Esophagus muscularis mucosa (tissue), 4 donors: ENCODE measurements at regions not wholly inside any gene's neighbourhood (a gene's known extent, or its start where the extent isn't known, plus 50 kb on each side); places are given as distances from the start of the nearest gene placed in this dataset.

Experiments
- DNase-seq: peaks from one replicate; pipeline ENCODE4 v3.0.0-alpha.2; 2017; ENCODE audit errors: extremely low spot score
- H3K27ac ChIP-seq, 4 donors: fragments of 200-600 bp; sonication (generic); replicated peaks in 1 of 4; 1 replicate in 3 of 4; 2 replicates in 1 of 4; pipeline ENCODE4 v1.5.1; 2016 to 2019; ENCODE audit warnings: mild to moderate bottlenecking in 1 of 4
- H3K27me3 ChIP-seq, 4 donors: fragments of 200-600 bp; sonication (generic); one replicate each; pipeline versions ENCODE4 v1.5.1 to v1.6.0; 2016 to 2019
- H3K36me3 ChIP-seq, 4 donors: fragments of 200-600 bp; sonication (generic); one replicate each; pipeline ENCODE4 v1.5.1; 2016 to 2019
- H3K4me1 ChIP-seq, 4 donors: fragments of 200-600 bp; sonication (generic); one replicate each; pipeline ENCODE4 v1.5.1; 2016 to 2019
- H3K4me3 ChIP-seq, 4 donors: fragments of 200-600 bp; sonication (generic); 1 replicate in 2 of 4; 2 replicates in 2 of 4; pipeline ENCODE4 v1.5.1; 2016 to 2019; ENCODE audit warnings: mild to moderate bottlenecking in 4 of 4, moderate library complexity in 1 of 4
- H3K9me3 ChIP-seq, 4 donors: fragments of 200-600 bp; sonication (generic); 1 replicate in 3 of 4; 2 replicates in 1 of 4; pipeline ENCODE4 v1.5.1; 2016 to 2019
- CTCF ChIP-seq, 3 experiments: fragments of 200-600 bp in 2 of 3; fragments of 450-650 bp in 1 of 3; sonication (generic) in 2 of 3; IDR thresholded peaks; one replicate each; pipeline ENCODE4 v1.5.1; 2017 to 2019; ENCODE audit warnings: antibody characterized with exemption in 3 of 3, mild to moderate bottlenecking in 2 of 3, moderate library complexity in 1 of 3
- EP300 ChIP-seq: sonication (generic); formaldehyde crosslinking; IDR thresholded peaks from one replicate; pipeline ENCODE4 v1.6.1; 2017; ENCODE audit warnings: antibody characterized with exemption
- POLR2A ChIP-seq: fragments of 450-650 bp; IDR thresholded peaks from one replicate; pipeline ENCODE4 v1.6.1; 2017; ENCODE audit warnings: antibody characterized with exemption, moderate library complexity, mild to moderate bottlenecking, low read depth
- POLR2AphosphoS5 ChIP-seq, 2 donors: sonication (generic); formaldehyde crosslinking; IDR thresholded peaks; one replicate each; pipeline ENCODE4 v1.6.1; 2017; ENCODE audit warnings: antibody characterized with exemption in 2 of 2
- WGBS: methylation state at CpG from one replicate; pipeline ENCODE4 v1.1.5; 2018; 5-methylcytosine and 5-hydroxymethylcytosine counted together
- intact Hi-C: fragments of 100-400 bp; cut with DNase I; formaldehyde crosslinking; loops from one replicate; pipeline ENCODE4 v1.15.1; 2023

DNA sequence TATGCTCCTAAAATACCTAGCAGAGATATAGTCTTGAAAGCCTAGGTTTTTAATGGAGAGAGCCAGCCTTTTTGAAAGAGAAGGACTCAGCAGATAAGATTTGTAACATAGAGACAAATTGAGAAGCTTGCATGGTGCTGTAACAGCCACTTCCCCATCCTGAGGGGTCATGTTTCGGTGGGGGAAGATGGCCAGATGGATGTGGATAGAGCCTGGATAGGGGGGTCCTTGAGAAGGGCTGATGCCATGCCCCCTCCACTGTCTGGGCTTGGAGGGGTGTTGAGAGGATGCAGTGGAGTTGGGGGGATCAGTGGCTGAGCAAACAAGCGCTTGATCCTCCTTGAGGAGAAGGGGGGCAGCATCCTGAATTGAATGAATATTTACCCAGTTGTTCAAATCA, 178.0 kb upstream of the HS6ST1 start:
- no peak overlapping the region for H3K27ac ChIP-seq
- peaks cover 0 to 13% (median 0%) of the 10 kb centered on the region in 4 donors for H3K27me3 ChIP-seq
- H3K4me3 ChIP-seq = no peak overlapping the region
- H3K4me1 ChIP-seq = peaks cover 0 to 6% (median 0%) of the 10 kb centered on the region in 4 donors
- DNase-seq = no peak
- intact Hi-C loops = no loop called here
- WGBS = 86% methylated on average over 2 of the region's 2 CpGs
- no peaks in the 10 kb centered on the region for H3K36me3 ChIP-seq
- no peak for TF ChIP-seq CTCF (IDR thresholded peaks at IDR 0.05)
- no peak for TF ChIP-seq EP300
- no peak for TF ChIP-seq POLR2A
- no peak for TF ChIP-seq POLR2AphosphoS5 (IDR thresholded peaks at IDR 0.05)
- H3K9me3 ChIP-seq = peaks cover 0 to 15% (median 8%) of the 10 kb centered on the region in 4 donors

- peaks cover 0 to 6% (median 0%) of the 10 kb centered on the region in 4 donors for H3K4me1 ChIP-seq
- H3K27ac ChIP-seq = no peak overlapping the region
- peaks cover 0 to 9% (median 2%) of the 10 kb centered on the region in 4 donors for H3K9me3 ChIP-seq
- intact Hi-C loops = no loop called here
- peaks cover 0 to 13% (median 0%) of the 10 kb centered on the region in 4 donors for H3K27me3 ChIP-seq
- TF ChIP-seq EP300 = no peak
- TF ChIP-seq CTCF (IDR thresholded peaks at IDR 0.05) = no peak
- H3K36me3 ChIP-seq = no peaks in the 10 kb centered on the region
- 98% methylated on average over 5 of the region's 5 CpGs for WGBS
- H3K4me3 ChIP-seq = no peak overlapping the region
- DNase-seq = no peak
Measured at GRCh38 chr2:128497461-128497860, 178.8 kb upstream of the HS6ST1 start.

- H3K9me3 ChIP-seq = peaks cover 0 to 3% (median 0%) of the 10 kb centered on the region in 4 donors
- WGBS = 88% methylated on average over 8 of the region's 8 CpGs
- intact Hi-C loops = no loop called here
- TF ChIP-seq POLR2A (no peak), CTCF (IDR thresholded peaks at IDR 0.05) (no peak), POLR2AphosphoS5 (IDR thresholded peaks at IDR 0.05) (no peak), EP300 (no peak)
- DNase-seq = no peak
- H3K27me3 ChIP-seq = peaks cover 0 to 7% (median 0%) of the 10 kb centered on the region in 4 donors
- no peak overlapping the region for H3K27ac ChIP-seq
- peaks cover 0 to 6% (median 0%) of the 10 kb centered on the region in 4 donors for H3K4me1 ChIP-seq
- H3K4me3 ChIP-seq = no peak overlapping the region
- no peaks in the 10 kb centered on the region for H3K36me3 ChIP-seq
Measured at GRCh38 chr2:128498086-128498485, 179.4 kb upstream of the HS6ST1 start.

DNA sequence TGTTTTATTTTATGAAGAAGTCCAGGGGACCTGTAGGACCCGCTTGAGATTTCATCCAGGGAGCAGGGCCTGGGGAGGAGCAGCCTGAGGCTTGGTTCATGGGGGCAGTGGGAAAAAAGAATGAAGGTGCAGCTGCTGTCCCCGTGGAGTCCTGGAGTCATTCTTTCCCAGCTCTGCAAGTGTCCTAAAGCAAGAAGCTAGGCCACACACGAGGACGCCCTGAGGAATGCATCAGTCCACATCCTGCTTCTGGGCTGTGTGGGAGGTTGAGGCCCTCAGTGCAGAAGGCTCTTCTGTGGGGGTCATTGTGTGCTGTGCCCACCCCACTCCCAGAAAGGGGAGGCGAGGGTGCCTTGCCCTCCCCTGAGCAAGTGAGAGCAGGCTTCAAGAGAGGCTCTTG, 179.9 kb upstream of the HS6ST1 start:
- intact Hi-C loops = no loop called here
- WGBS = 88% methylated on average over 2 of the region's 5 CpGs

More for the DNA sequence above, 179.9 kb upstream of the HS6ST1 start:
- Histone ChIP-seq H3K4me1 (peaks cover 0 to 9% (median 0%) of the 10 kb centered on the region in 4 donors), H3K9me3 (no peaks in the 10 kb centered on the region), H3K27me3 (peaks cover 0 to 2% (median 0%) of the 10 kb centered on the region in 4 donors), H3K36me3 (no peaks in the 10 kb centered on the region), H3K4me3 (no peak overlapping the region), H3K27ac (no peak overlapping the region)
- no peak for DNase-seq
- TF ChIP-seq EP300 = no peak
- TF ChIP-seq CTCF (IDR thresholded peaks at IDR 0.05) = no peak
- no peak for TF ChIP-seq POLR2A
- no peak for TF ChIP-seq POLR2AphosphoS5 (IDR thresholded peaks at IDR 0.05)
